GM18951 (cell line): ENCODE measurements at regions not wholly inside any gene's neighbourhood (a gene's known extent, or its start where the extent isn't known, plus 50 kb on each side); places are given as distances from the start of the nearest gene placed in this dataset.
"Not testable (repeated sequence)": the region's sequence is repeated elsewhere in the genome, so short reads cannot be mapped to it uniquely, and the experiment has no call there.

Source experiments
- in situ Hi-C: fragments of 300-500 bp; cut with MboI; formaldehyde crosslinking; loops from one replicate; pipeline ENCODE4 v1.12.0; 2022; ENCODE audit warnings: low sequenced_read_pairs, mixed read lengths, inconsistent platforms; ENCODE audit not compliant: unreplicated experiment

DNA sequence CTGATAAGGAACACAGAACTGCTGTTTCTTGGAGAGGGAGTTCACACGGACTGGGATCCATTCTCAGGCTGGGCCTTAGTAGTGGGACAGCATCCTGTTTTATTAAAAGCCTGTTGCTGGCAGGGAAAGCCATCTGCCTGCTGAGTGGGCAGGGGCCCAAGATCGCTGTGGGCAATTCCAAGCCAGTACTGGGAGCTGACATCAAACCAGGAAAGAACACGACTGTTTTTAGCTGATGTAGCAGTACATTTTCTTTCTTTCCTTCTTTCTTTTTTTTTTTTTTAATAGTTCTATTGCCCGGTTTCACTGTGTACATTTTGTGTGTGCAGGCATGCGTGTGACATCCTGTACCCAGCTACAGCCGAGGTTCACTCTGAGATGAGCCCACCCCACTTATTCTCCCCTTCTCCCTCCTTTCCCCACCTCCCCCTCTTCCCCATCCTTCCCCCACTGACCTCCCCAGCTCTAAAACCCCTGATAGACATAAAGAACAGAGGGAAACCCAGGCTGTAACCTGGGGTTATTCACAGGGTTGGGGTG lies 143.5 kb upstream of the PLGLB2 start:
- in situ Hi-C loops, result not testable (repeated sequence)

DNA sequence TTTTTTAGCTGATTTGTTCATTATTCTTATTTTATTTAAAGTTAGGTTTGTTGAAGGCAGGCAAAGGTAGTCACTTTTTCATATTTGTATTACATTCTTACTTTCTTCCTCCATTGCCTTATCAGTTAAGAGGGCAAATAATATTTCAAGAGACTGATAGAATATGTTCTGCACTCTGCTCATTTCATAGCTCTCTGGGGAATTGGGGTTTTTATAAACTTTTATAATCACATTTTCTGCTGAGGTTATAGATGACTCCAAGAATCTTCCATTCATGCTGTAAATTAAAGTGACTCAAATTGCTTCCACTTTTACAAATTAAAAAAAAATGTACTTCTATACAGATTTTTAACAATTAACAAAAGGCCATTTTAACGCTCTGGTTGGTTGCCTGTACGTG lies 142.9 kb upstream of the PLGLB2 start:
- in situ Hi-C loops, result not testable (repeated sequence)

DNA sequence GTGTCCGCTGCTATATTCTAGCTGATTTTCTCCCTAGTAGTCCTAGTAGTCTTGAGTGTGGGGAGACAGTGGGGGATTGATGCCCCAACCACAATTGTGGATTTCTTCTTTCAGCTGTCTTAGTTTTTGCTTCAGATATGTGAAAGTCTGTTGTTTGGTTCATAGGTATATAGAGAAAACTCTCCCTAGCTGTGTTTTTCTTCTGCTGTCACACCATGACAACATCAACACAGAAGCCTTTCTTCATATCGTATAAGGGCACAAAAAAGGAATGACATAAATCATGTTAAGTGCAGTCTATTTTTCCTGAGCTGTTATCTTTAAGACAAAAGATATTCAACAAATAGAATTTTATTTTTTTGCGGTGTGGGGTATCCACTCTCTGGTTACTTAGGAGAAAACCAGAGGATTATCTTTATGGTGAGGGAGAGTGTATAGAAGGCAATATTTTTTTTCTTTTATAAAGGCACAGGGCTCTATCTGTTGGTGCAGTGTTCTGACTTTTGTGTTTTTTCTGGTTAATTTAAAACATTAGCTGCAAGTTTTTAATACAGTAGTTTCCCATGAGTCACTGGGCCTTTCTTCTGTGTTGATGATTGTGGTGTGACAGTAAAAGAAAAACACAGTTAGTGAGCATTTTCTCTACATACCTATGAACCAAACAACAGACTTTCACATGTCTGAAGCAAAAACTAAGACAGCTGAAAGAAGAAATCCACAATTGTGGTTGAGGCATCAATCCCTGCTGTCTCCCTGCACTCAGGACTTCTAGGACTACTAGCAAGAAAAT lies 139.3 kb upstream of the PLGLB2 start:
- in situ Hi-C loops, result not testable (repeated sequence)

DNA sequence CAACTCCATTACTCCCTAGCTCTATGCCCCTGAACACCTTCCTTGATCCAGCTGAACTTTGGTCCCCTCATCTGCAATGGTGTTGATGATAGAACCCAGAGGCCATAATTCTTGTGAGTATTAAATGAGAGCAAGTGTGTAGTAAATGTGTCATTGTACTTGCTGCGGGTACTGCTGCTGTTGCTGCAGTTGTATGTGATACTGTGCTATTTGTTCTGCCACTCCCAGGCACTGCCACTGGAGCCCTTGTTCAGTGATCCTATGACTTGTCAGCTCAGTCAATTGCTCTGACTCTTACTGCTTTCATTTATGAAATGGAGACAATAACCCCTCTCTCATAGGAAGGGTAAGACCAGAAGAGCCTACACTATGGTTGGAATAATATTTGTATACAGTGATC lies 136.9 kb upstream of the PLGLB2 start:
- in situ Hi-C loops, result not testable (repeated sequence)

DNA sequence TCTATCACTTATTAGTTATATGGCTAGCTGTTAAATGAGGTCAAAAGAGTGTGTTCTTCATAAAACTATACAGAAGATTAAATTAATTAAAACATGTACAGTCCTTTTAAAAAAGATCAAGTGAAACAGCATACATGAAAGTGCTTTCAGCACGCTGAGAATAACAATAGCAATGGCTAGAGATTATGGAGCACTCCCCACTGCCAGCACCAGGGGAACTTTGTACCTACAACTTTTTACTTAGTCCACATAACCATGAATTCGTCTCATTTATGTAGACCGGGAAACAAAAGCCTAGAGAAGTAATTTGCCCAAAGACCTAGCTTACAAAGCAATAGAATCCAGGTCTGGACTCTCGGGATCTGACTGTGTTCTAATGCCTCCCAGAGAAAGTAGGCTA lies 136.5 kb upstream of the PLGLB2 start:
- in situ Hi-C loops, result not testable (repeated sequence)

DNA sequence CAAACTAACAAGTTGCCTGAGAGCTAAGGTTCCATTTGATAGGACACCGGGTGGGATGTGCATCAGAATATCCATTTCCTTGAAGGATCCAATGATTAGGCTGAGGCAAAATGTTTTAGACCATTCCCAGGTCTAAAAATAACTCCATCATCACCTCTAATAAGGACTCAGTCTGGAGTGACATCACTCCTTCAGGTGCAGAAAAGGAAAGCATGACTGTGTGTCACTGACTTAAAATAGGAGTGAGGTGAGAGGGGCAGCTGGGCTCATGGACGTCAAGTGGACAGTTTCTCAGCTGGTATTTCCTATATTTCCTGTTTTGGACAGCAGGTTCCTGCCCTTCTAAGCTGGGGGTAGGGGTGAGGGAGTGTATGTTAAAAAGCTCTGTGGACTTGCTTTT lies 135.9 kb upstream of the PLGLB2 start:
- in situ Hi-C loops, result not testable (repeated sequence)

DNA sequence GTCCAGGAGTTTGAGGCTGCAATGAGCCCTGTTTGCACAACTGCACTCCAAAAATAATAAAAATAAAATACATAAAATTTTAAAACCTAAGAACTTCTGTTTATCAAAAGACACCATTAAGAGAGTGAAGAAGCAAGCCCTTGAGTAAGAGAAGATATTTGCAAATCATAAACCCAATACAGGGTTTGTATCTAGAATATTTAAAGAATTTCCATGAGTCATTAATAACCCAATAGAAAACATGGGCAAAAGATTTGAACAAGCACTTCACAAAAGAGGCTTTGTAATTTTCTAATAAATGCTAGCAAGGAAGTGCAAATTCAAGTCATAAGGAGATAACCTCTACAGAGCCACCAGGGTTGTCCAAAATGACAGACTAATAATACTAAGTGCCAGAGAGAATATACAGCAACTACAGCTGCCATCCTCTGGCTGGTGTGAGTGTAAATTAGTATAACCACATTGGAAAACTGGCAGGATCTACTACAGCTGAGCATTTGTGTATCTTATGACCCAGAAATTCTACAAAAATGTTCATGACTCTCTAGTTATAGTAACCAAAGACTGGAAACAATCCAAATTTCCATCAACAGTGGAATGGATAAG lies 133.0 kb upstream of the PLGLB2 start:
- in situ Hi-C loops, result not testable (repeated sequence)

DNA sequence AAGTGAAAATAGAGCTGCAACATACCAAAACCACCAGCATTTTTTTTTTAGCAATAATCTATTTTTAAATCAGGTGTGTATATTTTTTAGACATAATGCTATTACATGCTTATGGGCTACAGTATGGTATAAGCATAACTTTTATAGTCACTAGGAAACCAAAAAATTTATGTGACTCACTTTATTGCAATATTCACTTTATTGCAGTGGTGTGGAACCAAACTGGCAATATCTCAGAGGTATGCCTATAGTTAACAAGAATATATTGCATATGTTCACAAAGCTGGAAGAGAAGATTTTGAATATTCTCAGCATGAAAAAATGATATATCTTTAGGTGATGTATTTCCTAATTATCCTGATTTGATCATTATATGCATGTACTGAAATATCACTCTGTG lies 128.8 kb upstream of the PLGLB2 start:
- in situ Hi-C loops, result not testable (repeated sequence)

DNA sequence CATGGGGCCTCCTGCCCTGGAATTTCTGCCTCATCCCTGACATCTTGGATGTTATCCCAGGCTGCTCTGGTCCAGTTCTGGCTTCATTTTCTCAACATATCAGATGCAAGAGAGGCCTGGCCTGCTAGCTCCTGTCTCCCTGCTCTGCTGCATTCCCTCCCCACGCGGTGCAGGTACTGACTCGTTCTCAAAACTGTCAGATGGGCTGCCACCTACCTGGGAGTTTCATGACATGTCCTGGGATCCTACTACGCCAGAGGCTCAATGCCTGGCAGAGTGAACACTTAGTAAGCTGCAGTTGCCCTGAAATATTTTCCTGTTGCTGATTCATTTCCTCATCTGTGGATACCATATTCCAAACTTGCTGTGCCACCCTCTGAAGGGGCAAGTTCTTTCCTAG lies 126.7 kb upstream of the PLGLB2 start:
- in situ Hi-C loops, result not testable (repeated sequence)

DNA sequence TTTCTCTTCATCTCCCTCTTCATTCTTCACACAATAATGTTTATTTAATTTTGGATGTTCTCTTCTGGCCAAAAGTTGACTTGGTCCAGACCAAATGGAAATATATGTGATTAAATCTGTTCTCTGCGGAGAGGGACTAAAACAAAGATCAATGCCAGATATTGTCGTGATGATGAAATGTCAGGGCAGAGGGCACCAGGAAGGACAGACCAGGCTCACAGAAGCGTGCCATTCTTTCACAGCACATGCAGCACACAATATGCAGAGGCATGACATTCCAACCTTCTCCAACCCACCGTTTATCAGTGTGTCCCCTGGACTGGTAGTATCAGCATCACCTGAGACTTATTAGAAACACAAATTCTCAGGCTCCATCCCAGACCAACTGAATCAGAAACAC lies 125.2 kb upstream of the PLGLB2 start:
- in situ Hi-C loops, result not testable (repeated sequence)

DNA sequence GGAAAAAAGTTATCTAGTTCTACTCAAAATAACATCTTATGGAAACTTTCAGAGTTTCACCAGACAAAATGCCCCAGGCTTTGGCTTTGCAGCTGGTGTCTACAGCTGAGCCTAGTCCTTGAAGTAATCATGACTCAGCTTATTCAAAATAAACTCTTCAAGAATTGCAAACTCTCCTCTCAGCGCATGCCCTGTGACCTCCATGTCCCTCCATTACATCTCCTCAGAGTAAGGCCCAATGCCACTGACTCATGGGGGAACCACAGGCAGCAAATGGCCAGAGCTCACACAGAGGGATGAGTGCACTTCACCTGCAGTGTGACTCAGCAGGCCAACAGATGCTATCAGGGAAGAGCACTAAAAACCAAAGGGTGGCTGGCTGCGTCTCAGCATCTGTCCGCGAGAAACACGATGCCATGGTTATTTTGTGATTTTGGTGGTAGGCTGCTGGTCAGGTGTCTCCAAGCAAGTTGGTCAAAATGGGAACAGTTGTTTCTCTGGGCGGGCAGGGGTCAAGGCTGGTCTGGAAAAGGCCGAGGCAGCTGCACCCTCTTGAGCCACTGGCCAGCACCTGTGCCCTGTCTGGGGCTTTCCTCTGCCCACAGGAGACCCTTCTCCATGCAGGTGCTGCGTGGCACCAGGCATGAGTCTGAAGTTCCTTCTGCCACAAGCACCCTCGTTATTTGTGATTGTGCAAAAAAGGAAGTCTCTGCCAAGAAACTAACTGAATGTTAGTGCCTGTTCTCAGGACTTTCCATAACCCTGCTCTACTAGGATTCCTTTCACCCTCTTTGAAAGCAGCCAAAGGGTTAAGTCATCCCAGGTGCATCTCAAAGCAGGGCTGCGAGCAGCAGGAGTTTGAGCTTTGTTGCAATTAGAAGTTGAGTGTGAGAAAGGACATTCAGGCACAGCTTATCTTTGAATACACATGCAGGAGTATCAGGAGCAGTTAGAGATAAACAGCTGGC lies 118.1 kb upstream of the PLGLB2 start:
- in situ Hi-C loops, result not testable (repeated sequence)

DNA sequence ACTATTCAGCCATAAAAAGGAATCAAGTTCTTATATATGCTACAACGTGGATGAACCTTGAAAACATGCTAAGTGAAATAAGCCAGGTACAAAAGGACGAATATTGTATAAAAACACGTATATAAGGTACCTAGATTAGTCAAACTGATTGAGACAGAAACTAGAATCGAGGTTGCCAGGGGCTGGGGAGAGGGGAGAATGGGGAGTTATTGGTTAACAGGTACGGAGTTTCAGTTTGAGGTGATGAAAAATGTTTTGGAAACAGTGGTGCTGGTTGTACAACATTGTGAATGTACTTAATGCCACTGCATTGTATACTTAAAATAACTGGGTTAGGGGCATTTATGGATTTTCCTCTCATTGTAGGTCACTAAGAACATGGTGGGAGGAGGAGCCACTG lies 117.0 kb upstream of the PLGLB2 start:
- in situ Hi-C loops, result not testable (repeated sequence)

DNA sequence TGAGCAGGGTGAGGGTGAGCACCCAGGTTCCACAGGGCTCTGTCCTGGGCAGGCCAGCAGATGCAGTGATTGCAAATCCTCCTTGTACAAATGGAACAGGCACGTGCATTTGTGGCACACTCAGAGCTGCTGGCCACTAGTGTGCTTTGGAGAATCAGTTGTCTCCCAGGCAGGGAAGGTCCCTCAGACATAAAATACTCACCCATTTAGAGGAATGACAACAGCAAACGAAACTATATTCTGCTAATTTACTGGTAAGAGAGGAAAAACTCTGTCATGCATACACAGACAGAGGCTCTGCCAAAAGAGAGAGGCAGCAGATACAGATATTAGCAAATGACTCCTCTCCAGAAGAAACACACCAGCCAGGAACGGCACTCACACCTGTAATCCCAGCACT lies 116.5 kb upstream of the PLGLB2 start:
- in situ Hi-C loops, result not testable (repeated sequence)

DNA sequence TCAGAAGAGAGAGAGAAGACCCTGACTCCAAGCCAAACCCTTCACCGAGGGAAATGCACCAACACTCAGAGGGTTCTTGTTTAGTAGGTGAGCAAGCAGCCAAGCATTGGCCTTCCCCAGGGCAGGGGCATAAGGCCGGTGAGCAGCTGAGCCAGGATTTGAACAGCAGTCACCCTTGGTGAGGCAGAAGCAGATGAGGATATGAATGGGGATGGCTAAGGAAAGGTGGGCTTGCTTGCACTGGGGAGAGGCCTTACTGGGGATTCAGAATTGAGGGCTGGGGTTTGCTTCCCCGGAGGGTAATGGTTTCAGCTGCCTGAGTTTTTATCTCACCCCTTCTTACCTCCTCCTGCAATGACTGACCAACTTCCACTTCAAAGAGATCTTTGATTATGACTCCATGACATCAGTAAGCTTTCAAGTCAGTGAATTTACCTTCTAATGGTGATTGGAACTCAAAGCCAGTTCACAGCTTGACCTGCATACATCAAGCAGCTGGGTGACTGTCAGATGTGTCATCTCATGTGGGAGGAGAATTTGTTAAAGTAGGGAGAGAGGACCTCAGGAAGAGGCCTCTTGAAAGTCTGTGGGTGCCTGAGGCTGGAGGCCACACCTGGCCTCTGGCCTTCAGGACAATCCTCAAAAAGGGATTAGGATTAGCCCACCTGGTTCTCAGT lies 114.5 kb upstream of the PLGLB2 start:
- in situ Hi-C loops, result not testable (repeated sequence)

DNA sequence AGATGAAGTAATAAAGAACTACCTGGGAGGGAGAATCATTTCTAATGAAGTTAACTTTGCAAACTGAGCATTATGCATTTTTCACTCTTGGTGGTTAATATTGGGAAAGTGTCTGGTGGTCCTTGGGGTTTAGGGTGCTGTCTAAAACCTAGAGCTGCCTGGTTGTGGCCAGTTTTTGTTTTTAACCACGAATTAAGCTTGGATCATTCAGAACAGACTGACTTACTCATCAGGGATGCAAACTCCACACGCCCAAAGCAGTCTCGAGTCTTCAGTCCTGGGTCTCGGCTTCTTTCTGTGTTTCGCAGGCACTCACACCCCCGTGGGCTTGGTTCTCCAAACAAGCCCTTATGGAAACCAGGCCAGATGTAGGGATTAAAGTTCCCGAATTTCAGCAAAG lies 113.8 kb upstream of the PLGLB2 start:
- in situ Hi-C loops, result not testable (repeated sequence)

DNA sequence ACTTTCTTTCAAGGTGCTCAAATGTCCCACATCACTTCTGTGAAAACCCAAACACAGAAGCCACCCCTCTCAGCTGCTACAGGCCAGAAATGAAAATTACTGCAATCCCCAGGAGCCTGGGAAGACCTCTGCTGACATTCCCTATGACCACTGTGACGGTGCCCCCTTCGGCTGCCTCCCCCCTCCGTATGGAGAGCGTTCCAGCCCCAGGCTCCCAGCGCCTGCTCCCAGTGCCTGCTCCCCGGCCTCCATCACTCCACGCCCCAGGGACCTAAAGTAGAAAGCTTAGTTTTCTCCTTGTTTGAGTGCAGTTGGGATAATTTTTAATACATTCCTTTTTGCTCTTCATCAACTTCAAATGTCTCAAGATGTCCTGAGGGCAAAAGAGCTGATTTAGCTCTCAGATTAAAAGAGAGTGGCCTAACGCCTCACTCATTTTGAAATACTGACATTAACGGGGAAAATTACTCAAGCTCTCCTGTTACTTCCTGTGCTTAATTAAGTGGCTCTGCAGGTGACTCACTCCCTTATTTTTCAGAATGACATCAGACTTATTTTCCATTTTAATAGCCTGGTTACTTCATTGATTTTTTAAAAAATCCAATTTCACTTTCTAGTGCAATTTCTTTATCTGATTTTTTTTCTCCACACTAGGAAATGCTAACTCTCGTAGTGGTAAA lies 112.8 kb upstream of the PLGLB2 start:
- in situ Hi-C loops, result not testable (repeated sequence)

DNA sequence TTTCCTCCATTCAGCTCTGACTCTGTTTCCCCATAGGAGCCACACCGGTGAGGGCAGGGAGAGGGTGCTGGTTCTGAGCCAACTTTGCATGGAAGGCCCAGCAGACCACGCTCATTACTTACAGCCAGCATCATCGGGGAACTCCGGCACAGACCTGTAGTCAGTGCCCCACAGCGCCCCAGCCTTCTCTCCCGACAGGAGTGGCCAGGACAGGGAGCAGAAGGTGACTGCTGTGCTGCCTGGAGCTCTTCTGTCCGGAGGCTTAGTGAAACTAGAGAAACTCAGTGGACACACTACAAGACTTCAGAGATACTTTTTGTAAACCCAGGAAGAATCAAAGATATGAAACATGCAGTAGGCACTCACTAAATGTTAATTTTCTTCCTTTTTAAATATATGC lies 111.6 kb upstream of the PLGLB2 start:
- in situ Hi-C loops, result not testable (repeated sequence)

DNA sequence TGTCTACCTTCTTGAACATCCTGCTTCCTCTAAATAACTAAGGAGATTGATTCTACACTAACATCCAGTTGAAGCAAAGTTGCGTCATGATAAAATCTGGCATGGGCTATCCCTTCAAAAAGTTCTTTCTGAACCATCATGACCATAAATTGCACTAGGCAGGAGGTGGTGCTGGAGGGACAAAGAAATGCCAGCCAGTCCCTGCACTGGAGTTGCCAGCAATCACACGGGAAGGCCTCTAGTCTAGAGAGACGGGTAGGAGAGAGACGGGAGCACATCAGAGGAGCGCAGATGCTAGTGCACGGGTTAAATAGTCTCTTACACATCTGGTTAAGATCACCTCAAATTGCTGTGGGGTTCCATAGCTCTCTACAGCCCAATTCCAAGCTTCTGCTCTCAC lies 111.2 kb upstream of the PLGLB2 start:
- in situ Hi-C loops, result not testable (repeated sequence)
